ENCODE measurements at regions not wholly inside any gene's neighbourhood (a gene's known extent, or its start where the extent isn't known, plus 50 kb on each side); places are given as distances from the start of the nearest gene placed in this dataset.

DNA sequence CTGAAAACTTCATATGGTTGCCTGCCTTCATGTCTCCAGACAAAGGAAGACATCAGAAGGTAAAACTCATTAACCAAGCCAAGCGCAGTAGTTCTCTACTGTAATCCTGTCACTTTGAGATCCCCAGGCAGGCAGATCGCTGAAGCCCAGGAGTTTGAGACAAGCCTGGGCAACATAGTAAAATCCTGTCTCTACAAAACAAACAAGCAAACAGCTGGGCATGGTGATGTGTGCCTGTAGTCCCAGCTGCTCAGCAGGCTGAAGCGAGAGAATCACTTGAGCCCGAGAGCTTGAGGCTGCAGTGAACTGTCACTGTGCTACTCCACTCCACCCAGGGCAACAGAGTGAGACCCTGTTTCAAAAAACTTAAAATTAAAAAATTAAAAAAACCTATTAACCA, 467.4 kb upstream of the SORCS1 start:
- no peak for DNase-seq (ENCODE audit: low spot score)

DNA sequence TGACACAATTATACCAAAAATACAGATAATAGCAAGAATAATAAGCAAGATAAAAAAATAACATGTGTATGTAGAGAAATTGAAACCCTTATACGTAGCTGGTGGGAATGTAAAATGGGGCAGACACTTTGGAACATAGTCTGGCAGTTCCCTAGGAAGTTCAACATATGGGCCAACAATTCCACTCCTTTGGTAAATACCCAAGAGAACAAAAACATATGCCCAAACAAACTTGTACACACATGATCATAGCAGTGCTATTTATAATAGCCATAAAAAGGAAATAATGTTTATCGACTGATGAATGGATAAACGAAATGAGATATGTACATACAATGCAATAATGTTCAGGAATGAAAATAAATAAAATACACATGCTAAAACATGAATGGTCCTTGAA, 462.4 kb upstream of the SORCS1 start:
- DNase-seq (ENCODE audit: low spot score): no peak

GRCh38 chr10:107623292-107623691, 458.8 kb upstream of the SORCS1 start:
- DNase-seq (ENCODE audit: low spot score): no peak

DNA sequence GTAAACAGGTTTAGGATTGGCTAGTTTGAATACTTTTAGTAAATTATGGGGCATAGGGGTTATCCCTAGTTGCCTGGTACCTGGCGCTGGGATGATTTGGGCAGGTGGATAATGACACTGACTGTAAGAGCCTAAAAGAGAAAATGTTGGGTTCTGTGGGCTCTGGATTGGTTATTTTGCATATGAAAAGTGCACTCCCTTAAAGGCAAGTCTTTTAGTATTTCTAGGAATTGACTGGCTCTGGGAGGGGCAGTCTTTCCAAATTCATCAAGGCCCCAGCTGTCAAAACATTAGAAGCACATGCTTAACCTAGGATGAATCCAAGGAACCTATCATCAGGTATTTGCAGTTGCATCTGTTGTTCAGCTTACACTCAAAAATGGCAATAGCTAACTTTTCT, 454.6 kb upstream of the SORCS1 start:
- DNase-seq (ENCODE audit: low spot score): no peak

DNA sequence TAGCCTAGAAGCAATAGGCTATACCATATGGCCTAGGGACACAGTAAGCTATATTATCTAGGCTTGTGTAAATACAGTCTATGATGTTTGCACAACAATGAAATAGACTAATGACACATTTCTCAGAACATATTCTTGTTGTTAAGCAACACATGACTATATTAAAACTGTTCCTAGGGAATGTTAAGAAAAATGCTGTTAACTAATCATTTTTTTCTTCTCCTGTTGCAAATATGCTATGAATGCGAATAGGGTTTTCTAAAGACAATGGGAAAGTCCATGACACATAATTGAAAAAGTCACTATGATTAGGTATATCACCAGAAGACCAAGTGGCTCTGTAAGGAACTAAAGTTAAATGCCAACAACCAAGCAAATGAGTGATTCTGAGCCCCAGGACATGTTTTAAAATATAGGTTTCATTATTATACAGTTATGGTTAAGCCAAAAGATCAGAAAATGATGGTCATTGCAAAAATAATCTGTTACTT, 454.0 kb upstream of the SORCS1 start:
- no peak for DNase-seq (ENCODE audit: low spot score)

- no peak for DNase-seq (ENCODE audit: low spot score)
Measured at GRCh38 chr10:107616463-107617410, 452.2 kb upstream of the SORCS1 start.

DNA sequence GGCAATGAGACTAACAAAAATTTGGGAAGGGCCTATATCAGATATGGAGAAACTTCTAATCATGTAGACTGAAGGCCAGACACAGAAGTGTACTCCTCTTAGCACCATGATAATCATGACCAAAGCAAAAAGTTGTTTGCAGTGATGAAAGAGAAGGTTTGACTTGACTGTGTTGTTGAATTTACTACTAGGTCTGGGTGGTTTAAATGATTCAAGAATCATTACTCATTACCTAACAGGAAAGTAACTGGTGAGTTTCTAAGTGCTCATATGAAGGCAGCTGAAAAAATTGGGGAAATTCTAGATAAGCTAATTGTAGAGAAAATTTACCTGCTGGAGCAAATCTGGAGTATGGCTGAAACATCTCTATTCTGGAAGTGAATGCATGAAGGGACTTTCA, 451.5 kb upstream of the SORCS1 start:
- no peak for DNase-seq (ENCODE audit: low spot score)

DNA sequence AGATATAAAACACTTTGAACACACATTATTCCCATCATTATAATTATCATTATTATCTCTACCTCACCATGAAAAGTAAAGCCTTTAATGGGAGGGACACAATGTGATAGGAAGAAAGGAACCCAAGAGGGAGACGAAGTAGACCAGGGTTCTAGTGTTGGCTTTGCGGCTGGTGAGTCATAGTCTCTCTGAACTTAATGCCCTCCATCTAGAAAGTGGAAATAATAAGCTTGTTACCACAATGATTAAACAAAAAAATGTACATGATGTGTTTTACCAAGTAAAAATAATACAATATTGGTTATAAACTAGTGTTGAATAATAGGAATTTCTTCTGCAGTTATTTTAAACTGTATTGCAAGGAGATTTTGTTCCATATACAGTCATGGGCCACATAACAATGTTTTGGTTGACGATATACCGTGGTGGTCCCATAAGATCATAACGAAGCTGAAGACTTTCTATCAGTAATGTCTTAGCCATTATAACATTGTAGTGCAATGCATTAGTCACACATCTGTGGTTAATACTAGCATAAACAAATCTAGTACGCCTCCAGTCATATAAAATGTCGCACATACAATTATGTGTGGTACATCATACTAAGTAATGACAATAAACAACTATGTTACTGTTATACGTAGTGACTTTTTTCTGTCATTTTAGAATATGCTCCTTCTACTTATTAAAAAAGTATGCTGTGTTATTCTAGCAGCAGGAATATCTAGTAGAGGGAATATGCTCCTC, 450.6 kb upstream of the SORCS1 start:
- no peak for DNase-seq (ENCODE audit: low spot score)

DNA sequence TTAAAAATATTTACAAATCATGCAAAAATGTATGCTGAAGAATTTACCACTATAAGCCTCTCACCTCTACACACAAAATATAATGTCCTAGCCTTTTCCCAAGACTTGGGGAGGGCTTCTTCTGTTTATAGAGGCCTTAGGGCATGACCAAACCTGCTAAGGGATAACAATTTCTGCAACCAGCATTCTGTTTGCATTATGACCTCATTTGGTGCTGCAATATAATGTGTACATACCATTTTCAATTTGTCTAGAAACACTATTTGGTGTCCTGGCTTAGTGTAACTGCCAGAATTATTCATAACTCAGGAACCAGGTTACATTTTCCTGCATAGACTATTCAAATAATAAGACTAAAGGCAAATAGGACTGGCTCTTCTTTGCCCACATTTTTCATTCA, 446.6 kb upstream of the SORCS1 start:
- DNase-seq (ENCODE audit: low spot score): no peak

DNA sequence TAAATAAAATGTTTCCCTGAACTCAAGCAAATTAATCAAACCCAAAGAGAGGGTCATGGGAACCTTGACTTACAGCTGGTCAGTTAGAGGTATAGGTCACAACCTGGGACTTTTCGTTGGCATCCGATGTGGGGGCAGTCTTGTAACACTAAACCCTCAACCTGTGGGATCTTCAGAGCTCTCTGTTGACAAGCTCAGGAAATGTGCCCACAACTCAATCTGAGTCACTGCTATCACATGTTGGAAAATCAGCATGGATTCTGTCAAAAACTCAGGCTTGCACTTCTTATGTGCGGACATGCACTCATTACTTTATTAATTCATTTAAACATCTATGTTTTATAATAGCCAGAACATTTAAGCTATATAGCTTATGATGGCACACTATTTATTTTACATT, 424.6 kb upstream of the SORCS1 start:
- no peak for DNase-seq (ENCODE audit: low spot score)

GRCh38 chr10:107585630-107586029, 421.1 kb upstream of the SORCS1 start:
- no peak for DNase-seq (ENCODE audit: low spot score)

GRCh38 chr10:107583974-107584373, 419.5 kb upstream of the SORCS1 start:
- no peak for DNase-seq (ENCODE audit: low spot score)

- no peak for DNase-seq (ENCODE audit: low spot score)
Measured at GRCh38 chr10:107579970-107580369, 415.5 kb upstream of the SORCS1 start.

- no peak for DNase-seq (ENCODE audit: low spot score)
Measured at GRCh38 chr10:107577221-107577620, 412.7 kb upstream of the SORCS1 start.

GRCh38 chr10:107576746-107577145, 412.2 kb upstream of the SORCS1 start:
- DNase-seq (ENCODE audit: low spot score): peak; percentile 32

GRCh38 chr10:107565014-107565413, 400.5 kb upstream of the SORCS1 start:
- DNase-seq (ENCODE audit: low spot score): no peak

GRCh38 chr10:107561136-107561650, 396.7 kb upstream of the SORCS1 start:
- DNase-seq (ENCODE audit: low spot score): no peak

GRCh38 chr10:107557916-107558315, 393.4 kb upstream of the SORCS1 start:
- DNase-seq (ENCODE audit: low spot score): no peak

DNA sequence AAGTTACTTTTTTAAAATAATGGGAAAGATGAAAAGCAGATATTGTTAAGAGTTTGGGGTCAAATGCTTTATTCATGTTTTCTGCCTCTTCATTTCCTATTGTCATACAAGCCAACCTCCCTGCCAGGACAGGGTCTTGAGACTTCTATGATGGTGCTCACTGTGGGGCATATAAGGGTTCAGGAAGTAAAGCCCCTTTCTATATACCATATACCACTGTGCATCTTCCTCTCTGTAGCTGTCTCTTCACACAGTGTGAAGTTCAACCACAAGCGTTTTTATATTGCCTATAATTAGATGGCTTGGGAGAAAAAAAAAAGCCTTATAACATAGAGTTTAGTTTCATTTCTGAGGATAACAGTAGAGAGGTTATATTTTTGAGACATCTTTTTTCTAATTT, 389.8 kb upstream of the SORCS1 start:
- no peak for DNase-seq (ENCODE audit: low spot score)

- DNase-seq (ENCODE audit: low spot score): no peak
Measured at GRCh38 chr10:107553470-107553869, 389.0 kb upstream of the SORCS1 start.

GRCh38 chr10:107552963-107553362, 388.5 kb upstream of the SORCS1 start:
- no peak for DNase-seq (ENCODE audit: low spot score)

DNA sequence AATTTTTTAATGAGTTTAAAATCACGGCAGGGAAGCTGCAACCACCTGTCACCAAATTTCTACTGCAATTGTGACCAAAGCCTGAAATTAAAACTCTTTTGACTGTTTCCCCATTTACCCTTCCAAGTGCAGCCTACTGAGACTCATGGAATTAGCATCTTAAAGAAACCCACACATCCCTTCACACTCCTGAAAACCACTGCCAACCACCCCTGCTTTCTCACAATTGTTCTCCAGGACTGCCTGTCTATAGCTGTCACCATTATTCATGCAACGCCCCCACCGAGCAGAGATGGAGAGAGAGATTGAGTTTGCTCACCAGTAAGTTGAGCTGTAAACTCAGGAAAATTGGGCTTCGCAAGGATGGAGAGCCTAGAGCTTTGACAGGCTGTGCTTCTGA, 383.8 kb upstream of the SORCS1 start:
- no peak for DNase-seq (ENCODE audit: low spot score)

DNA sequence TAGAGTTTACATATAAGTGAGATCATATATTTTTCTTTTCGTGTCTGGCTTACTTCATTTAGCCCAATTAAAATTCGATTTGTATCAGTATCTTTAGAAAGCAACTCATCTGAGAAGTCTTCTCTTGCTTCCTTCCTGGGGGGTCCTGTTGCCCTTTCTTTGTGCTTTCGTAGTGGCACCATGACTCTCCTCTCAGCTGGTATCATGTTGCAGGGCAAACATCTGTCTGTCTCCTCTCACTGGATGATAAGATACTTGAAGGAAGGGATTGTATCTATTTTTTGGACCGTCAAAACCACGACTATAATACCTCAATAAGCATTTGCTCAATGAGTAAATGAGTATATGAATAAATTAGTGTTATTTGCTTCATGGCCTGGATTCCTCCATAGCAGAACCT, 382.5 kb upstream of the SORCS1 start:
- no peak for DNase-seq (ENCODE audit: low spot score)

All from mucosa of gallbladder (tissue), 1 donor.